OCI-LY7 (cell line): ENCODE measurements at regions not wholly inside any gene's neighbourhood (a gene's known extent, or its start where the extent isn't known, plus 50 kb on each side); places are given as distances from the start of the nearest gene placed in this dataset.

Experiments
- BruUV-seq: library from RNA; stranded (reverse); fragments of 400-500 nt; replicated peaks from 2 replicates; lab custom pipeline; 2021; lab: Mats Ljungman, UMichigan
- CTCF ChIA-PET: fragments of 300-600 bp; sonication (Branson Sonifier 250); formaldehyde crosslinking; loops from one replicate; lab custom pipeline; 2022; ENCODE audit warnings: antibody characterized with exemption; ENCODE audit not compliant: unreplicated experiment; lab: Charles Lee
- POLR2A ChIA-PET: fragments of 300-600 bp; sonication (Branson Sonifier 250); formaldehyde crosslinking; loops from one replicate; lab custom pipeline; 2022; ENCODE audit warnings: antibody characterized with exemption; lab: Charles Lee
- DNase-seq: peaks from one replicate; pipeline ENCODE4 v3.0.0-alpha.2; 2015; ENCODE audit warnings: low spot score
- H2AFZ ChIP-seq: fragments of 200-600 bp; sonication (generic), shearing (Covaris generic); 2 replicates; pipeline ENCODE4 v1.6.1; 2014; ENCODE audit warnings: mild to moderate bottlenecking, antibody characterized with exemption, low read length, moderate library complexity
- H3K27ac ChIP-seq: fragments of 200-600 bp; sonication (generic); 2 replicates; pipeline ENCODE4 v1.5.1; 2014; ENCODE audit warnings: mixed run types, low read depth, mild to moderate bottlenecking, moderate library complexity, low read length, inconsistent platforms; ENCODE audit not compliant: poor library complexity, severe bottlenecking
- H3K36me3 ChIP-seq: fragments of 200-600 bp; sonication (generic); 2 replicates; pipeline ENCODE4 v1.6.1; 2014; ENCODE audit warnings: mild to moderate bottlenecking, antibody characterized with exemption, low read length, moderate library complexity, mixed read lengths; ENCODE audit not compliant: insufficient read depth
- H3K4me1 ChIP-seq: fragments of 200-600 bp; sonication (generic); 2 replicates; pipeline ENCODE4 v1.5.1; 2014; ENCODE audit warnings: mild to moderate bottlenecking, low read length; ENCODE audit not compliant: insufficient read depth, poor library complexity, severe bottlenecking
- H3K4me2 ChIP-seq: fragments of 200-600 bp; sonication (generic); 2 replicates; pipeline ENCODE4 v1.6.1; 2014; ENCODE audit warnings: mild to moderate bottlenecking, low read length
- H3K4me3 ChIP-seq: fragments of 200-600 bp; sonication (generic); 2 replicates; pipeline ENCODE4 v1.5.1; 2014; ENCODE audit warnings: mild to moderate bottlenecking, low read depth, low read length; ENCODE audit not compliant: poor library complexity, severe bottlenecking
- H3K79me2 ChIP-seq: fragments of 200-600 bp; sonication (generic); 2 replicates; pipeline ENCODE4 v1.6.1; 2016; ENCODE audit warnings: low read depth, mild to moderate bottlenecking, low read length, moderate library complexity, mixed read lengths; ENCODE audit not compliant: insufficient read depth
- H3K9me2 ChIP-seq: fragments of 200-600 bp; sonication (generic); 2 replicates; pipeline ENCODE4 v1.6.1; 2016; ENCODE audit warnings: mild to moderate bottlenecking, low read length, mixed read lengths; ENCODE audit not compliant: insufficient read depth
- H3K9me3 ChIP-seq: fragments of 200-600 bp; sonication (generic); 2 replicates; pipeline ENCODE4 v1.6.1; 2014; ENCODE audit warnings: mild to moderate bottlenecking, mixed run types, low read length, mixed read lengths
- H4K20me1 ChIP-seq: fragments of 200-600 bp; sonication (generic); 2 replicates; pipeline ENCODE4 v1.6.1; 2014; ENCODE audit warnings: mild to moderate bottlenecking, antibody characterized with exemption, low read length, moderate library complexity, mixed read lengths; ENCODE audit not compliant: insufficient read depth
- CTCF ChIP-seq: fragments of 200-600 bp; sonication (generic); conservative IDR thresholded peaks from 2 replicates; pipeline ENCODE4 v1.5.1; 2014; ENCODE audit warnings: mild to moderate bottlenecking, antibody characterized with exemption, low read length, moderate library complexity, mixed read lengths
- EZH2phosphoT487 ChIP-seq: fragments of 200-600 bp; sonication (generic); IDR thresholded peaks from 2 replicates; pipeline ENCODE4 v1.6.1; 2018; ENCODE audit warnings: low read depth, borderline replicate concordance, mild to moderate bottlenecking, mixed run types, antibody characterized with exemption, low read length, moderate library complexity, mixed read lengths
- intact Hi-C: fragments of 100-400 bp; cut with micrococcal nuclease; formaldehyde crosslinking; loops from one replicate; pipeline ENCODE4 v1.10.0; 2022; ENCODE audit not compliant: unreplicated experiment

DNA sequence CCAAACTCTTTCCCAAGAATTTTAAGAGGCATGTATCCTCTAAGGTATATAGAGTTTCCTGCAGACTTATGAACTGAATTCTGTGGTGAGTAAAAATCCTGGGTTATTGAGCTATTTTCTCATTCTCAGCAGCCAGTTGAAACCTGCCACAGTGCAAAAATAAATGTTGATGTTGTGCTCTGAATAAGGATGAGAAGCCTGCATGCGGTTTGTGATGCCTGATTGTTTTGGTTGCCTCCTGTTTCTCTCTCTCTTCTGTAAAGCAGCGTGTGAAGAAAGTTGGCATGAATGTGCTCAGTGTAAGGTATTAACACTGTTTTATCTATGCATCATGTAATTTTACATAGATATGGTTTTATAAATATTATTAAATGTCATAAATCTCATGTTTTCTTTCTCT lies 452.6 kb downstream of the CDH2 start:
- ChIA-PET CTCF (no interaction called here), POLR2A (no interaction called here)
- BruUV-seq, result no TSS peak
- no peaks in the 10 kb centered on the region for H3K9me2 ChIP-seq
- no peaks in the 10 kb centered on the region for H4K20me1 ChIP-seq
- H3K36me3 ChIP-seq, result no peaks in the 10 kb centered on the region
- no peaks in the 10 kb centered on the region for H3K79me2 ChIP-seq
- no peak for DNase-seq
- H3K9me3 ChIP-seq, result peaks cover 10% of the 10 kb centered on the region; the same call in 1 of the 2 replicates
- no peak for TF ChIP-seq CTCF
- no peak for TF ChIP-seq EZH2phosphoT487
- no peak overlapping the region for H2AFZ ChIP-seq
- H3K4me3 ChIP-seq, result no peak overlapping the region
- intact Hi-C loops, result no loop called here
- no peak overlapping the region for H3K27ac ChIP-seq
- H3K4me2 ChIP-seq, result no peak overlapping the region
- no peaks in the 10 kb centered on the region for H3K4me1 ChIP-seq

DNA sequence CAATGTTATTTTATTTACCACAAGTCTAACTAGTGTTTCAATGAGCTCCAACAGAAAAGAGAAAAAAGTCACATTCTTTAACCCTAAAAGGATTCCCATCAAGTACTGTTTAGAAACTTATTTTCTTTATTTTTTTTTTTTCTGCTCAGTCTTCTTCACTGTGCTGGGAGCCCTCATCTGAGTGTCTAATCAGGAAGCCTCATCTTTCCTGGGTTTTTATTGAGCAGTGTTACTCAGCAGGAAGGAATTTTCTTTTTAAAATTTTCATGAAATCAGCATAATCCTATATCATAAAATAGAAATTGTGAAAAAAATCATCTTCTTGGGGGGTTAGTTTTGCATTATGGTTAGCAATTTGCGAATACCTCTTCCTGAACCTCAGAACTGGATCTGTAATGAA lies 453.8 kb downstream of the CDH2 start:
- Histone ChIP-seq H3K4me1 (no peaks in the 10 kb centered on the region), H3K79me2 (no peaks in the 10 kb centered on the region), H3K9me3 (no peaks in the 10 kb centered on the region), H3K9me2 (no peaks in the 10 kb centered on the region), H2AFZ (no peak overlapping the region), H3K4me3 (no peak overlapping the region), H4K20me1 (no peaks in the 10 kb centered on the region), H3K4me2 (no peak overlapping the region), H3K27ac (no peak overlapping the region), H3K36me3 (no peaks in the 10 kb centered on the region)
- BruUV-seq, result no TSS peak
- intact Hi-C loops, result no loop called here
- TF ChIP-seq CTCF (no peak), EZH2phosphoT487 (no peak)
- ChIA-PET CTCF (no interaction called here), POLR2A (no interaction called here)
- DNase-seq, result no peak

- no peak for DNase-seq
- H3K4me1 ChIP-seq, result no peaks in the 10 kb centered on the region
- BruUV-seq, result no TSS peak
- H3K36me3 ChIP-seq, result no peaks in the 10 kb centered on the region
- H3K79me2 ChIP-seq, result no peaks in the 10 kb centered on the region
- no peak overlapping the region for H3K27ac ChIP-seq
- TF ChIP-seq EZH2phosphoT487, result no peak
- no peak for TF ChIP-seq CTCF
- ChIA-PET CTCF (no interaction called here), POLR2A (interaction anchor here (1.3 to 1.4 kb wide), 2 partner anchors 13 to 37 kb away, joined by 3 to 4 read pairs; no protein-coding TSS in a partner anchor)
- no peak overlapping the region for H3K4me2 ChIP-seq
- intact Hi-C loops, result no loop called here
- no peaks in the 10 kb centered on the region for H3K9me3 ChIP-seq
- no peaks in the 10 kb centered on the region for H3K9me2 ChIP-seq
- no peak overlapping the region for H3K4me3 ChIP-seq
- H2AFZ ChIP-seq, result no peak overlapping the region
- no peaks in the 10 kb centered on the region for H4K20me1 ChIP-seq
These were observed 457.2 kb downstream of the CDH2 start for GRCh38 chr18:27719680-27720079.
